Choroid plexus epithelial cell (primary cell): ENCODE measurements at regions not wholly inside any gene's neighbourhood (a gene's known extent, or its start where the extent isn't known, plus 50 kb on each side); places are given as distances from the start of the nearest gene placed in this dataset.

ENCODE experiments used
- DNase-seq: peaks from one replicate; pipeline ENCODE4 v3.0.0-alpha.2; 2010; ENCODE audit warnings: low read depth
- H3K4me3 ChIP-seq: 2 replicates; pipeline ENCODE4 v1.5.1; 2011; ENCODE audit warnings: low read depth, mild to moderate bottlenecking, control low read depth, low read length, moderate library complexity
- TF ChIP-seq, protein P1 (sequence below): conservative IDR thresholded peaks from 2 replicates; pipeline ENCODE4 v1.5.1; 2011; ENCODE audit warnings: low read depth, mild to moderate bottlenecking, control low read depth, inconsistent platforms, low read length, moderate library complexity

DNA sequence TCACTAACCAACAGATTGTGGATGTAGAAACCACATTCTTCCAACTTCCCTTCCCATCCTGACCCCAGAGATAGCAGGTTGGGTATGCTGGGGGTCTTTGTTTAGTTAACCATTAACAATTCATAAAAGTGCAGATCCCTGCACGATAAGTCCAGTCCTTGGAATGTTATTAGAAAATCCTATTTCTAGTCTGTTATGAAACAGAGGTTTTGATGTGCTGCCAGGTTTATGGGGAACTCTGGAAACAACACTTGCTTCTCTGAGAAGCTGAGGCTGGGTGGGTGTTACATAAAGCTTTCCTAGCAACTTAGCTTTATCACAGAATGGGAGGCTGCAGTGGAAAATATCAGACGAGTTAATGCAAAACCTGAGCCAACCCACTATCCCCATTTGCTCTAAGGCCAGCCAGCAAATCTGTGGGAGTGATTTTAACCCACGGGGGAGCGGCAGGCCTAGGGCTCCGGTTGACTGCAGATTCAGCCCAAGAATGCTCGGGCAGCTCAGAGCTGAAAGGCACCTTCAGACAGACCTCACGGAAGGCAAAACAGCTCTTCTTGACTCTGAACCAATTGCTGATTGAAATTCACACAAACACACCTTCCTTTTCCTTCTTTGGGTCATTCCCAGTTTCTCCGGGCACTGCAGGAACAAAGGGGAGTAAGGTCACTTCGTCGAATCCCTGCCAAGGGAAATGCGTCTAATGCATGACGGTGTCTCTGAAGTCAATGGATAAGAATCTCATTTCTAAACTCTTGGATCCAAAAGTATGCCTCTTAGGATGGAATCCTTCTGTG is 111.7 kb upstream of the IRF2BP2 start:
- TF ChIP-seq, protein P1, sequence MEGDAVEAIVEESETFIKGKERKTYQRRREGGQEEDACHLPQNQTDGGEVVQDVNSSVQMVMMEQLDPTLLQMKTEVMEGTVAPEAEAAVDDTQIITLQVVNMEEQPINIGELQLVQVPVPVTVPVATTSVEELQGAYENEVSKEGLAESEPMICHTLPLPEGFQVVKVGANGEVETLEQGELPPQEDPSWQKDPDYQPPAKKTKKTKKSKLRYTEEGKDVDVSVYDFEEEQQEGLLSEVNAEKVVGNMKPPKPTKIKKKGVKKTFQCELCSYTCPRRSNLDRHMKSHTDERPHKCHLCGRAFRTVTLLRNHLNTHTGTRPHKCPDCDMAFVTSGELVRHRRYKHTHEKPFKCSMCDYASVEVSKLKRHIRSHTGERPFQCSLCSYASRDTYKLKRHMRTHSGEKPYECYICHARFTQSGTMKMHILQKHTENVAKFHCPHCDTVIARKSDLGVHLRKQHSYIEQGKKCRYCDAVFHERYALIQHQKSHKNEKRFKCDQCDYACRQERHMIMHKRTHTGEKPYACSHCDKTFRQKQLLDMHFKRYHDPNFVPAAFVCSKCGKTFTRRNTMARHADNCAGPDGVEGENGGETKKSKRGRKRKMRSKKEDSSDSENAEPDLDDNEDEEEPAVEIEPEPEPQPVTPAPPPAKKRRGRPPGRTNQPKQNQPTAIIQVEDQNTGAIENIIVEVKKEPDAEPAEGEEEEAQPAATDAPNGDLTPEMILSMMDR = no peak
- no peak overlapping the region for H3K4me3 ChIP-seq
- peak; percentile 95 for DNase-seq

DNA sequence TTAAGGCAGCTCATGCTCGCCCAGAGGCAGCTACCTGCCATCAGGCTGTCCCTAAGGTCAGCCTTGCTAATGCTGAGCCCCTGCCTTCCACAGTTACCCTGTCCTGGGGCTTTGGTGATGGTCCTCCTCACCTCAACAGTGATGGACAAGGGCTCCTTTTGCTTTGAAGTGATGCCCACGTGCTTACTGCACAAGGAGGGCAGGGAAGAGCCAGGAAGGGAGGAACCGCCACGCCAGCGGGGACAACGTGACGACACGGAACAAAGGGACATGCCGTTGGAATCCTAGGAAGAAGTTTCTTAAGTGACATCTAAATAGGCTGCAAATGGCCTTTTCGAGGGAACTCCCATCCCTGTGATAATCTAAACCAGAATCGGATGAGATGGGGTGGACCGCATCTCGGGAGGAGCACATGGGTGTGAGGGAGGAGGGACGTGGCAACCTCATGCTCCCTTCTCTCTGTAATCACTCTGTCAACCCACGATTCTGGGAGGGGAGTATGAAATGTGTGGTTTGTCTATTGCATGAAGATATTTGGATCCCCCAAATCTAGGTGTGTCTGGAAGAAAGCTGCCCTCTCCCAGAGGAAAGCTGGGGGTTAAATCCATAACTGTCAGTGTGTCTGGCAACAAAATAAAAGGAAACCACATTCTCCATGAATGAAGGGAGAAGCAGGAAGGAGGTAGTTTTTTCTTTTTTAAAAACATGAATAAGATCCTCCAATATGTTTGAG is 110.9 kb upstream of the IRF2BP2 start:
- H3K4me3 ChIP-seq = no peak overlapping the region
- no peak for DNase-seq
- TF ChIP-seq, protein P1 = no peak

DNA sequence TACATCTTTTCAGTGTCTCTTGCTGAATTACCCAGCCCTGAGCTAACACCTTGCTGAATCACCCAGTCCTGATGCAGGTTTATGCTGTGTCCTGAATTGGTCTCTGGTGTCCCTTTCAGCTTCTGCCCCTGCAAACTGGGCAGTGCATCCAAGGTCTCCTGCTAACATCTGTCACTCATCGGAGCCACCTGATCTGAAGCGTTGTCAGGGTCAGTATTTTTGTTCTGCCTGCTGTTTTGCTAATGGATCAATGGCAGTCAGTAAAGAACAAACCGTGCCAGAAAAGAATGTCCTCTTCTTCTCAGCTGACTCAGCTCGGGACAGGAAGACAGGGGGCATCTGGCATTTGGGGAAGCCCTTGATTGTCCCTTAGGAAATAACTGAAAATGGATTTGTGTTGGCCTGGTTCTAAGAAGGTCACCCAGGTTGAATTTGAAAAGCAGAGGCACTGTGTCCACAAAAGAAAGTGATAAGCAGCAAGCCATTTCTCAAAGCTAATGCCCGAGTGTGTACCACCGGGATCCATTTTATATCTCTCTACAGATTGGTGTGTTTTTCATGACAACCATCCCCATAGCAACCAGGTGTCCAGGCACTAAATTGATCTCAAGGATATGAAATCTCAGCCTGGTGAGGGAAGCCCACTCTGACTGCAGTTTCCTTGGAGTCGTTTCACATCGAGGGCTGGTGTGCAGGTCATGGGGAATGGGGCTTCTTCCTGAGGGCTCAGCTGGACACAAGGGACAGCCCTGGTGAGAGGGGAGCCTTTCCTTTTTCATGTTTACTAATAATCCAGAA is 109.7 kb upstream of the IRF2BP2 start:
- no peak for DNase-seq
- TF ChIP-seq, protein P1 = no peak
- H3K4me3 ChIP-seq = no peak overlapping the region

DNA sequence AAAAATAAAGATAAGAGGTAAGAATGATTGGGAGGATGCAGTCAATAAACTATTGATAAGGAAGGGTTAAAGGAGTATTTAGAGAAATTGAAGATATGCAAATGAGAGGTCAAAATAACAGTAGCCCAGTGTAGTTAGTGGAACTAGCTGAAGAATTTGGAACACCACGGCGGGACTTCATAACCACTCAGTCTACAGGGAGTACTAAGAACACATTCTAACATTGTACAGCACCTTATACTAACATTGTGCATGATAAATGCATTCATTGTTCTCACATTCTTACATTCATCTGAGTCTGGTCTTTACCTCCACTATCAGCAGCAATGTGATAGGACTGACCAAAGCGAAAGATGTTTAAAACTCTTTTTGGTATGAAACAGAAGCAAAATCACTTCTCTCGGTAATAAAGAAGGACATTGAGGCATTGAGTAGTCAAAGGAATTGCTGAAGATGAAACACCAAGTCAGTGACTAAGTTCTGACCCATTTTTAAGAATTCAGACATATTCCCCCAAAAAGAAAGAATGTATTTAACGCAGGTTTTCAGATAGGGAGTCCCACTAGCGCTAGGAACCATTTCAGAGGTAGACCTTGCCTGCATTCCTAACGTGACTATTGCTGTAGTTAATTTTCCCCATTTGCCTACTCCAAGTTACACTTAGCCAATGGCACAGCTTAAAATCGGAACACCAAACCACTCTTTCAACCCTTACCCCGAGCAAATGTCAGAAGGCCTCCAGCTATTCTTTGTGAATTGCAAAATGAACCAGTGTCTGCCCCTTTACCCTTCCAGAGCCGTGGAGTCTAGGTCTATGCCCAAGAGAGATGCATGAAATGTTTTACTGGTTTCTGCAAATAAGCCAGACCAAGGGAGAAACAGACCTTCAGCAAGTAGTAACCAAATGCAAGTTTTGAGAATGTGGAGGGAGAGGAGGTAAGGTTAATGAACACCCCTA is 108.8 kb upstream of the IRF2BP2 start:
- no peak overlapping the region for H3K4me3 ChIP-seq
- TF ChIP-seq, protein P1 = no peak
- no peak for DNase-seq

- no peak for DNase-seq
- TF ChIP-seq, protein P1 = no peak
- H3K4me3 ChIP-seq = no peak overlapping the region
Observed at GRCh38 chr1:234716908-234717375, 107.0 kb upstream of the IRF2BP2 start.
